ENCODE measurements at regions not wholly inside any gene's neighbourhood (a gene's known extent, or its start where the extent isn't known, plus 50 kb on each side); places are given as distances from the start of the nearest gene placed in this dataset.
"Not testable (repeated sequence)": the region's sequence is repeated elsewhere in the genome, so short reads cannot be mapped to it uniquely, and the experiment has no call there.

- DNase-seq (ENCODE audit: low read depth in 2 of 2) = no peak
Measured at GRCh38 chr9:75457474-75458011, 369.2 kb downstream of the OSTF1 start.

DNA sequence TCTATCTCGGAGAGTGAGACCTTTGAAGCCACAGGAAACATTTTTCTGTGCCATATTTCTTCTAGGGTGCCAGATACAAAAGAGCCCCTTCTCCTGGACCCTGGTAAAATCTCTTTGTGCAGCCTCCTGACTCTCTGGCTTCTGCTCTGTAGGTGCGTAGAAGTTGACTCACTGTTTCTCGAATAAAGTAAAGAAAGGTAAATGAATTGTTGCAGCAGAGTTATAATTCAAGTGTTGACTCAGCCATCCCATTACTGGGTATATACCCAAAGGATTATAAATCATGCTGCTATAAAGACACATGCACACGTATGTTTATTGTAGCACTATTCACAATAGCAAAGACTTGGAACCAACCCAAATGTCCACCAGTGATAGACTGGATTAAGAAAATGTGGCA is 371.0 kb downstream of the OSTF1 start:
- not testable (repeated sequence) for DNase-seq (ENCODE audit: low read depth in 2 of 2)

DNA sequence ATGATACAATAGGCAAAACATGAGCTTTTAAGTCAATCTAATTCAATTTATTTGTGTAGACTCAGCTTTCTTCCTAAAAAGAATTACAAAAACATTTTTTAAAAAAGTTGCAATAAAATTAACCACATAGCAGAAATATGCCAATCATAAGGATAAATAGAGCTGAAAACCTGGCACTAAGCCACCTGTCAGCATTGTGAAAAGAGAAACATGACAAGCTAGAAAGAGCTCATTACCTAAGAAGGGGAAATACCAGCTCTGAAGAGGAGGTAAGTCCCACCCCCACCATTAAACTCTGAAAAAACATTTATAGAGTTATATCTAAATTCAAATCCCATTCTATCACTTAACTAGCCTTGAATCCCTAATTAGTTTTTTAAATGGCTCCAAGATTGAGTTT is 372.9 kb downstream of the OSTF1 start:
- no peak for DNase-seq (ENCODE audit: low read depth in 2 of 2)

DNA sequence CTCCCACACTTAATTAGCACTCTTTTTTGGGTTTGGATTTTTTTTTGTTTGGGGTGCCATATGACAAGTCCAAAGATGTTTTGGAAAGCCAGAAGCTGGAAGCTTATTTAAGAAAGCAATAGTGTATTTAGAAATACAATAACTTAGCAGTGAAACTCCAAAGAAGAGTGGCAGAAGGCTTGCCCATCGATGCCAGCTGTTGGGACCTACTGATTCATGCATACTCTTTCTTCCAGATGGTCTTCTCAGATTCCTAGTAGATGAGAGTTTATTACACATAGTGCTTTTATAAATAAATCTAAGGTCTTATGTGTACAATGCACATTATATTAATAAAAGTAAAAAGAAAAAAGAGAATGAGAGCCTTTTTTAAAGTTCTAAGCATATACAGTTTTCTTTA is 374.6 kb downstream of the OSTF1 start:
- no peak for DNase-seq (ENCODE audit: low read depth in 2 of 2)

DNA sequence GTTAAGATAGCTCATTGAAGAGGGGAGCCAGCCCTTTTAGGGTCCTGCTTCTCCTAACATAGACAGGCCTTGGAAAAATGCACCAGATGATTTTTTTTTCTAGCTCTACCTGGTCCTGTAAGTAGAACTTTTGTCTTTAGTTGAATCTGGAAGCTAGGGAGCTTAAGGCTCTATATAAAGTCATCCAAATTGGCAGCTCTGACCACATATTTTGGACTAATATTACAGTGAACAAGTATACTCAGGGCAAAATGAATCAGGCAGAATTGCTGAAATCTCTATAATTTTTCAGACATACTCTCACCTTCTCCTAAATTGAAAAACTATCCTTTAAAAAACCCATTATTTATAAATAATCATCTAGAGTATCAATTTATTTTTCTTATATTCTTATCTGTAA is 375.6 kb downstream of the OSTF1 start:
- no peak for DNase-seq (ENCODE audit: low read depth in 2 of 2)

GRCh38 chr9:75464726-75465125 is 376.4 kb downstream of the OSTF1 start:
- no peak for DNase-seq (ENCODE audit: low read depth in 2 of 2)

DNA sequence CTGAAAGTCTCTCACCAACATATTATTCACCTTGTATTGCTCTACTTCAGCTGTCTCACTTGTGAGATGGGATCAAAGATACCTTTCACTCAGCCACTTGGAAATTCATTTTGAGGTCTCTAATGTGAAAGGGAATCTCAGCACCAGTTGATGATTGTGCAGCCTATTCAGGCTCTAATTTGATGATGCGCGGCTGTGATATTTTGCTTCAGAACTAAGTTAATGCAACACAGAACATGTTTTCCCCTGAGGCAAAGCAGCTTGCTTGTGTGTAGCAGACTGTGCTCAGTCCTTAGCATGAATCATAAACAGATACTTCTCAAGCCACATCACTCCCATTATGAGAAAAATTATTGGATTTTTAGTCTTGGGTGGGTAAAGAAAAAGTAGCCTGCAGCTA is 378.8 kb downstream of the OSTF1 start:
- no peak for DNase-seq (ENCODE audit: low read depth in 2 of 2)

GRCh38 chr9:75471549-75472114 is 383.3 kb downstream of the OSTF1 start:
- DNase-seq (ENCODE audit: low read depth in 2 of 2) = no peak

- no peak for DNase-seq (ENCODE audit: low read depth in 2 of 2)
Measured at GRCh38 chr9:75482566-75482965, 394.3 kb downstream of the OSTF1 start.

DNA sequence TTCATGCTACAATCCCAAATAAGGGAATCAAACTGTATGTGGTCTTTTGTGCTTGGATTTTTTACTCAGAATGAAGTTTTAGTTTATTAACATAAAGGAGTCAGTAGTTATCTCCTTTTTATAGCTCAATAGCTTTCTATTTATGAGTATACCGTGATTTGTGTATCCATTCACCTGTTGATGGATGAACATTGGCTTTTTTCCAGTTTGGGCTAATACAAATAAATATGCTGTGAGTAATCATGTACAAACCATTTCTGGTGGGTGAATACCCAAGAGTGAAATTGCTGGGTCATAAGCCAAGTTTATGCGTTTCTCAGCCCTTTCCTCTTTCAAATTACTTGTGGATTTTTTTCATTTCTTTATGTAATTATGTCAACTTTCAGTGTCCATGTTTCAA is 395.3 kb downstream of the OSTF1 start:
- no peak for DNase-seq (ENCODE audit: low read depth in 2 of 2)

GRCh38 chr9:75487856-75488718 is 399.8 kb downstream of the OSTF1 start:
- DNase-seq (ENCODE audit: low read depth in 2 of 2) = no peak

DNA sequence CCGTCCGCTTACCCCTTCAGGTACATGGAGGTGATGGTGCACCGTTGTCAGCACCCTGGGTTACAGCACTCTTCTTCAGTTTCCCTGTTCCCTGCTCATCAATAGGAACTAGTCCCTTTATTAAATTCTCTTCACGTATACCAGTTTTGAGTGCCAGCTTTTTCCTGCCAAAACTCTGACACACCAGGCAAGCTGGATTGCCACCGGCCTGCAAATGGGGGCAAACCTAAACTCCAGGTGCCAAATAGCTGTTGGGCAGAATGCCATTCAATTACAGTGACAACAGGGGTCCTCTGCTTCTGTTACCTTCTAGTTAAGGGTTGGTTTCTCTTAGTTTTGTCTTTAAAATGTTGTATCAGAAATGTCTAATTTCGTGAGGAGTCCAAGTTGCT is 400.4 kb downstream of the OSTF1 start:
- DNase-seq (ENCODE audit: low read depth in 2 of 2) = no peak

GRCh38 chr9:75490326-75490725 is 400.1 kb upstream of the PCSK5 start:
- DNase-seq (ENCODE audit: low read depth in 2 of 2) = no peak

DNA sequence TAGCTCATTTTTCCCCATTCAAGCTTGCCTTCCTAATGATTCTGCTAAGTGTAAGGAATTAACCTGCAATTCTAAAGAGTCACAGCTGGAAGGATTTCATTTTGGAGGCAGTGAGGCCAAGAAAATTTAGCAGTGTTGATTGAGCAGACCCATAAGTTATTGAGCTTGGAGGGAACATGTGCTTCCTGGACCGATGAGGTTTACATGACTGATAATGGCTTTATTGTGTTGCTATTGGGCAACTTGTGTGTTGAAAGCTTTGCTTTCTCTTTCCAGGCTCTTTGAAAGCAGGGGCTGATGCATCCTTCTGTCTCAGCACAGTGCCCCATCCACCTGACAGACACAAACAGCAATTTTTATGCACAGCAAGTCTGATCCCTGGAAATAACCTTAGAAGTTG is 398.9 kb upstream of the PCSK5 start:
- no peak for DNase-seq (ENCODE audit: low read depth in 2 of 2)

GRCh38 chr9:75499812-75500211 is 390.7 kb upstream of the PCSK5 start:
- DNase-seq (ENCODE audit: low read depth in 2 of 2) = no peak

DNA sequence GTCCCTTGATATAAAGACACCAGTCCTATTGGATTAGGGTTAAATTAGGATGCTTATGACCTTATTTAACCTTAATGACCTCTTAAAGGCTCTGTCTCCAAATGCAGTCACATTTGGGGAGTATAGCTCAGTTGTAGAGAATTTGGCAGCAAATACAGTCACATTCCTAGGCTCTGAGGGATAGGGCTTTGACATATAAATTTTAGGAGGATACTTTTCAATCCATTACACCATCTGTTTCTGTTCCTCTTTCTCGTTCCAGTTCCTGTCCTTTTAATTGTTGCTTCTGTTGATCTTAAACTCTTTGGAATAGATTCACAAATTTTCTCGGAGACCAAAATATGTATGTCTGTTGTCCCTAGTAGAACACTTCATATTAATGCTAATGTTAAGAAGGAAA is 390.0 kb upstream of the PCSK5 start:
- DNase-seq (ENCODE audit: low read depth in 2 of 2) = no peak

GRCh38 chr9:75500940-75501339 is 389.5 kb upstream of the PCSK5 start:
- DNase-seq (ENCODE audit: low read depth in 2 of 2) = not testable (repeated sequence)

GRCh38 chr9:75504721-75505120 is 385.8 kb upstream of the PCSK5 start:
- DNase-seq (ENCODE audit: low read depth in 2 of 2) = no peak

DNA sequence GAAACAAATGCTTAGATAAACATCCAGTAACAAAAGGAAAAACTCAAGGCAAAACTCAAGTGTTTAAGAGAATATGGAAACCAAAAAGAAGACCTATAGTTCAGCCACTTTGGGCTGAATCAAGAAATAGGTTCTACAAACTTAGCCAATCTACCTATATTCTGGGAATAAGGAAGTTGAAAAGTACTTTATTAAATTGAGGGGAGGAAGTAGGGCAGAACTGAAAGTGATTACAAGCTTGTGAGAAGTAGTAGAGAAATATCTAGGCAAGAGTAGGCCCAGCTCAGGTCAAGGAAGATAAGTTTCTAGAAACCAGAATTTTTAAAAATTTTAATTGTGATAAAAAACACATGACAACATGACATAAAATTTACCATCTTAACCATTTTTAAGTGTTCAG is 384.8 kb upstream of the PCSK5 start:
- no peak for DNase-seq (ENCODE audit: low read depth in 2 of 2)

DNA sequence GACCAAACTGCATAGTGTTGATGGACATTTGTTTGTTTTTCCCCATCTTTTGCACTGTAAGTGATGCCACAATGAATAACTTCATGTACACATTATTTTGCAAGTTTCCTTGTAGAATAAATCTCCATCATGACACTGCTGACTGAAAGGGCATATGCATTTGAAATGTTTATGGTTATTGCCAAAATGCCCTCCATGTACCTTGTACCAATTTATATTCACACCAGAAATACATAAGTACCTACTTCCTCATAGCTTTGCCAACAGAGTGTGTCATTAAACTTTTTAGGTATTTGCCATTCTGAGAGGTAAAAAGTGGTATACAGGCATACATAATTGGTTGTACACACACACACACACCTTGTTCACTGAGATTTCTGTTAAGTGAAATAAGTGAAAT is 361.0 kb upstream of the PCSK5 start:
- DNase-seq (ENCODE audit: low read depth in 2 of 2) = no peak

- DNase-seq (ENCODE audit: low read depth in 2 of 2) = no peak
Measured at GRCh38 chr9:75531588-75531987, 358.9 kb upstream of the PCSK5 start.

- DNase-seq (ENCODE audit: low read depth in 2 of 2) = no peak
Measured at GRCh38 chr9:75532233-75533050, 358.0 kb upstream of the PCSK5 start.

All from stimulated activated CD8-positive, alpha-beta memory T cell treated with anti-CD3 and anti-CD28 coated beads, Interleukin-7, amount 100 ng/mL, for 4 hours (primary cell).